ENCODE measurements at regions not wholly inside any gene's neighbourhood (a gene's known extent, or its start where the extent isn't known, plus 50 kb on each side); places are given as distances from the start of the nearest gene placed in this dataset.

GRCh38 chr11:130614591-130614990 lies 166.1 kb downstream of the ADAMTS15 start:
- DNase-seq (ENCODE audit: low spot score): no peak

GRCh38 chr11:130615561-130615960 lies 167.1 kb downstream of the ADAMTS15 start:
- no peak for DNase-seq (ENCODE audit: low spot score)

GRCh38 chr11:130616573-130616972 lies 168.1 kb downstream of the ADAMTS15 start:
- no peak for DNase-seq (ENCODE audit: low spot score)

- no peak for DNase-seq (ENCODE audit: low spot score)
Observed at GRCh38 chr11:130617001-130617400, 168.6 kb downstream of the ADAMTS15 start.

GRCh38 chr11:130620548-130620947 lies 172.1 kb downstream of the ADAMTS15 start:
- DNase-seq (ENCODE audit: low spot score): no peak

- no peak for DNase-seq (ENCODE audit: low spot score)
Observed at GRCh38 chr11:130622141-130622542, 173.7 kb downstream of the ADAMTS15 start.

GRCh38 chr11:130623670-130624668 lies 175.5 kb downstream of the ADAMTS15 start:
- DNase-seq (ENCODE audit: low spot score): no peak

- no peak for DNase-seq (ENCODE audit: low spot score)
Observed at GRCh38 chr11:130624971-130625544, 176.6 kb downstream of the ADAMTS15 start.

- no peak for DNase-seq (ENCODE audit: low spot score)
Observed at GRCh38 chr11:130625578-130626306, 177.3 kb downstream of the ADAMTS15 start.

GRCh38 chr11:130629039-130629438 lies 180.6 kb downstream of the ADAMTS15 start:
- no peak for DNase-seq (ENCODE audit: low spot score)

- DNase-seq (ENCODE audit: low spot score): no peak
Observed at GRCh38 chr11:130631119-130631518, 182.7 kb downstream of the ADAMTS15 start.

GRCh38 chr11:130633466-130633865 lies 185.0 kb downstream of the ADAMTS15 start:
- DNase-seq (ENCODE audit: low spot score): no peak

- DNase-seq (ENCODE audit: low spot score): no peak
Observed at GRCh38 chr11:130634186-130634585, 185.7 kb downstream of the ADAMTS15 start.

- DNase-seq (ENCODE audit: low spot score): no peak
Observed at GRCh38 chr11:130634961-130635473, 186.6 kb downstream of the ADAMTS15 start.

- no peak for DNase-seq (ENCODE audit: low spot score)
Observed at GRCh38 chr11:130635937-130636630, 187.6 kb downstream of the ADAMTS15 start.

GRCh38 chr11:130636722-130637464 lies 188.4 kb downstream of the ADAMTS15 start:
- no peak for DNase-seq (ENCODE audit: low spot score)

GRCh38 chr11:130637566-130637965 lies 189.1 kb downstream of the ADAMTS15 start:
- no peak for DNase-seq (ENCODE audit: low spot score)

GRCh38 chr11:130638033-130638432 lies 189.6 kb downstream of the ADAMTS15 start:
- DNase-seq (ENCODE audit: low spot score): no peak

GRCh38 chr11:130638624-130639023 lies 190.2 kb downstream of the ADAMTS15 start:
- DNase-seq (ENCODE audit: low spot score): no peak

- DNase-seq (ENCODE audit: low spot score): no peak
Observed at GRCh38 chr11:130639369-130639768, 190.9 kb downstream of the ADAMTS15 start.

GRCh38 chr11:130640526-130640925 lies 192.1 kb downstream of the ADAMTS15 start:
- no peak for DNase-seq (ENCODE audit: low spot score)

Data from left forelimb (tissue), 1 donor.